LNCAP (cell line): ENCODE measurements at regions not wholly inside any gene's neighbourhood (a gene's known extent, or its start where the extent isn't known, plus 50 kb on each side); places are given as distances from the start of the nearest gene placed in this dataset.

Experiments used
- TF ChIP-seq, protein P1 (sequence below): fragments of 450-650 bp; IDR thresholded peaks from 2 replicates; pipeline ENCODE4 v1.5.1; 2017; ENCODE audit warnings: mild to moderate bottlenecking

DNA sequence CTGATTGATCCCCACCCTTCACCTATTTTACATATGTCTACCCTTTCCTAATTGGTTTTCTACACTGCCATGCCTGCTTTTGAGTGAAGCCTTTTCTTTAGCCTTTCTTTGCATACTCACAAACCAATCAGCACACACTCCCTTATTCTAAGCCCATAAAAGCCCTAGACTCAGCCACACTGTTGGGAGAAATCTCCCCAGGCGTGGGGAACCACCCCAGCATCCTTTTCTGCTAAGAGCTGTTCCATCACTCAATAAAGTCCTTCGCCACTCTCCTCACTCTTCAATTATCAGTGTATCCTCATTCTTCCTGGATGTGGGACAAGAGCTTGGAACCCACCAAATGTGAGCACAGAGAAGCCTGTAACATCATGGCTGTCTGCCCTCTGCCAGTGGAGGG, 343.6 kb downstream of the SLITRK1 start:
- TF ChIP-seq, protein P1, sequence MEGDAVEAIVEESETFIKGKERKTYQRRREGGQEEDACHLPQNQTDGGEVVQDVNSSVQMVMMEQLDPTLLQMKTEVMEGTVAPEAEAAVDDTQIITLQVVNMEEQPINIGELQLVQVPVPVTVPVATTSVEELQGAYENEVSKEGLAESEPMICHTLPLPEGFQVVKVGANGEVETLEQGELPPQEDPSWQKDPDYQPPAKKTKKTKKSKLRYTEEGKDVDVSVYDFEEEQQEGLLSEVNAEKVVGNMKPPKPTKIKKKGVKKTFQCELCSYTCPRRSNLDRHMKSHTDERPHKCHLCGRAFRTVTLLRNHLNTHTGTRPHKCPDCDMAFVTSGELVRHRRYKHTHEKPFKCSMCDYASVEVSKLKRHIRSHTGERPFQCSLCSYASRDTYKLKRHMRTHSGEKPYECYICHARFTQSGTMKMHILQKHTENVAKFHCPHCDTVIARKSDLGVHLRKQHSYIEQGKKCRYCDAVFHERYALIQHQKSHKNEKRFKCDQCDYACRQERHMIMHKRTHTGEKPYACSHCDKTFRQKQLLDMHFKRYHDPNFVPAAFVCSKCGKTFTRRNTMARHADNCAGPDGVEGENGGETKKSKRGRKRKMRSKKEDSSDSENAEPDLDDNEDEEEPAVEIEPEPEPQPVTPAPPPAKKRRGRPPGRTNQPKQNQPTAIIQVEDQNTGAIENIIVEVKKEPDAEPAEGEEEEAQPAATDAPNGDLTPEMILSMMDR: no peak

DNA sequence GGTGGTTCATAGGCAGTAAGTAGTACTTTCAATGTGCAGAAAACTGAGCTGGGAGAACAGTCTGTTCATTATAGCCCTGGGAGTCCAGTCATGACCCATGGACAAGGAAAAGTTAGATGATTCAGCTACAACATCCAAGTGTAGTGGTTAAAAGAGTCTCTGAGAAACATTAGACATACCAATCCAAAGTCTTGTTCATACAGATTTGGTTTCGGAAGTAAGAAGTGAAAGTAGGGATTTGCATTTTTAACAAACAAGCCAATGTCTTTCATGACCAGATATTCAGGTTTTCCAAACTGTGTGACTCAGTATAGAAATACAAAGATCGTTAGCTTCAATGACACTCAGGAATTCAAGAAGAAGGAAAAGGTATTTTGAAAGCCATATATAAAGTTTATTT, 345.3 kb downstream of the SLITRK1 start:
- TF ChIP-seq, protein P1: no peak

DNA sequence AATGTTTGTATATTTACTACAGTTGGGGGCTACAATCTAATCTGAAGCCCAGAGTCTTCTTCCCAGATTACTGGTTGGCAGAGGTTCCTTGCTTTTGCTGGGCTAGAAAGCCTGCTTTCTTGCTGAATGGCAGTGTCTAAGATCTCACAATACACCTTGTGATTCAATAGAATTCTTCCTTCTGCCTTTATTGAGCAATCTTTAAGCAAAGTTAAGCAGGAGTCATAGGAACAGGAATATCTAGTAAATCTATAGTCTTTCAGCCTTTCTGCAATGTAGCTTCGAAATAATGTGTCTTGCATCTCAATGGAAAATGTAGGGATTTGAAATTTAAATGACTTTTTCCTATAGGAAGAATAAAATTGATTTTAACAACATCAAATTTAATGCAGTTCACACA, 346.1 kb downstream of the SLITRK1 start:
- TF ChIP-seq, protein P1: no peak

DNA sequence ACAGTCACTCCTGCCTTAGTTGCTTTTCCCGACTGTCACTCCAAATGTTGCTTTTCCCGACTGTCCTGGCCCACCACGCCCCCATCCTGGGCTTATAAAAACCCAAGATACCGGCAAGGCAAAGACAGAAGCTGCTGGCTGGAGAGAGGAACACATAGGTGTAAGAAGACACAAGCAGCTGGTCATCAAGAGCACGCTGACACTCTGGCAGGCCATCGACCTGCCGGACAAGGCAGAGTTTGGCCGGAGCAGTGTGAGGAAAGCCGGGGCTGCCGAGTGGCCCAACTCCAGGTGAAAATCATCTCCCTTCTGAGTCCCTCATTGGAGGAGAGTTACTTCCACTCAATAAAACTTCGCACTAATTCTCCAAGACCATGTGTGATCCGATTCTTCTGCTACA, 349.5 kb downstream of the SLITRK1 start:
- TF ChIP-seq, protein P1: no peak

DNA sequence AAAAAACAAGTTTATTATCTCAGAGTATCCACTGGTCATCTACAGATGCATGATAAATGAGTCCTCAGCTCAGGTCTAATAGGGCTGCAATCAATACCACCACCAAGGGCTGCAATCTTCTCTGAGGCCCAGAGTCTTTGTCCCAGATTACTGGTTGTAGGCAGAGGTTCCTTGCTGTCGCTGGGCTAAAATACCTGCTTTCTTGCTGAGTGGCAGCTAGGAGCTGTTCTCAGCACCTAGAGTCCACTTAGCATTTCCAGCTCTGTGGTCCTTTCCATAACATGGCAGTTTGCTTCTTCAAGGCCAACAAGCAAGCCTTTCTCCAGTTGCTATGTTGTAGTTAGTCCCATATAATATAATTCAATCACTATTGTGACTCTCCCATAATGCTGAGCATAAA, 351.3 kb downstream of the SLITRK1 start:
- TF ChIP-seq, protein P1: no peak

DNA sequence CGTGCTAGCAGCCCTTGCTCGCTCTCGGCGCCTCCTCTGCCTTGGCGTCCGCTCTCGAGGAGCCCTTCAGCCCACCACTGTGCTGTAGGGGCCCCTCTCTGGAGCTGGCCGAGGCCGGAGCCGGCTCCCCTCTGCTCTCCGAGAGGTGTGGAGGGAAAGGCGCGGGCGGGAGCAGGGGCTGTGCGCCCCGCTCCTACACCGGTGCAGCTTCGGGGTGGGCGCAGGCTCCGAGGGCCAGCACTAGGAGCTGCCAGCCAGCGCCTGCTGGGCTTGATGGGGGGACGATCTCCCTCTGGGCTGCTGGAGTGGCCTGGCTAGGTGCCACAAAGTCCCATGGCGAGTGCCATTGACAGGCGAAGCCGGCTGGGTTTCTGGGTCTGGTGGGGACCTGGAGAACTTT, 365.5 kb downstream of the SLITRK1 start:
- TF ChIP-seq, protein P1: no peak

DNA sequence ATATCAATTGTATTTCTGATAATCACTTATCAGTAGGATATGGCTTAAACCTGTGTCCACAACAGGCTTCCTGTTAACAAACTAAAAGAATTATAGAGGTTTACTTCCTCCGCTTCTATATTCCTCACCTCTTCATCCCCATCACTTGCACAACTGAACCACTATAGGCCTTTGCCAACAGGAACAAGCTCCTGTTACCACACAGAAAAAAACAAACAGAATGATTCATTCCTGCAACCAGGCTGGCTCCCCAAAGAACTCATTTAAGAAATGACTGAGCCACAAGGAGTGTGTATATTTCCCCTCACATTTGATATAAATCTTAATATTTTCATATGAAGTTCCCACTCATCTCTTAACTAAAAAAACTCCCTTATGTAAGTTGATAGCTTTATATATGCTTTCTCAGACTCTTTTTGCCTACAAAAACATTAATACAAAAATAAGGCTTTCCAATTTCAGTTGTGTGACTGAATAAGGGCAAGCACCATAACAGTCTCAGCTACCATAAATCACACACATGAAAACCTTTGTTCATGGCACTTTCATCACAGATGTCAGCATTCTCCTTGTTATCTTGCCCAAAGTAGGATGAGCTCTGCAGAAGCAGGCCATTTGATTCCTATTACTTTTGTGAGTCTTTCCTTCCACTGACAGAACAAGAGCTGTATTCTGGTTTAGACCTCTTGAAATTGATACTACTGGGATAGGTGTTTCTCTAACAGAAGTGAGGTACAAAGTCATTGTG, 366.8 kb downstream of the SLITRK1 start:
- TF ChIP-seq, protein P1: no peak

DNA sequence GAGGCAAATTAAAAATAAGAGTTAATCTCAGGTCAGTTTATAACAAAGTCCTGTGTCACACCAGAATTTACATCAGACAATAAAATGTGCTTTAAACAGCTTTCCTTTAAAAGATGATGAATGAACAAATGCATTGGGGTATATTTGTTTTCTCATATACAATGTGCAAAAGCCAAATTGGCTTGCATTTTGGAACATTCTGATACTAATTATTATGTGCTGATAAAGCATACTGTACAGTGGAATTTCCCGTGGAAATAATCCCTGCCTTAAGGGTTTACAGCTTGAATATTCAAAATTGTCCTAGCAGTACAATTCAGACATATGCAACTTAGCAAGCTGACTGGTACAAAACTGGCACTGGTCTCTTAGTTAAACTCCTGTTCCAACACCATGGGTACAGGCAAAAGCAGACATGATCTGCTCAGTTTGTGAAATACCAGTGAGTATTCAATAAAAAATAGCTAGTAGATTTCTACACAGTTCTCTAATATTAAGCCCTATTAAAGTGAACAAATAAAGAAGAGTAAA, 373.4 kb downstream of the SLITRK1 start:
- TF ChIP-seq, protein P1: no peak
